Epithelial cell of proximal tubule (primary cell): ENCODE measurements at regions not wholly inside any gene's neighbourhood (a gene's known extent, or its start where the extent isn't known, plus 50 kb on each side); places are given as distances from the start of the nearest gene placed in this dataset.

Experiments used
- DNase-seq: peaks from one replicate; pipeline ENCODE4 v3.0.0-alpha.2; 2011; ENCODE audit warnings: low read depth
- H3K4me3 ChIP-seq: 2 replicates; pipeline ENCODE4 v1.5.1; 2011; ENCODE audit warnings: low read depth, mild to moderate bottlenecking, low read length
- CTCF ChIP-seq: conservative IDR thresholded peaks from 2 replicates; pipeline ENCODE4 v1.5.1; 2012; ENCODE audit warnings: low read depth, mild to moderate bottlenecking, low read length

- TF ChIP-seq CTCF: no peak
- H3K4me3 ChIP-seq: no peak overlapping the region
- DNase-seq: no peak
These were observed 663.6 kb upstream of the NRXN1 start for GRCh38 chr2:51695531-51695930.

DNA sequence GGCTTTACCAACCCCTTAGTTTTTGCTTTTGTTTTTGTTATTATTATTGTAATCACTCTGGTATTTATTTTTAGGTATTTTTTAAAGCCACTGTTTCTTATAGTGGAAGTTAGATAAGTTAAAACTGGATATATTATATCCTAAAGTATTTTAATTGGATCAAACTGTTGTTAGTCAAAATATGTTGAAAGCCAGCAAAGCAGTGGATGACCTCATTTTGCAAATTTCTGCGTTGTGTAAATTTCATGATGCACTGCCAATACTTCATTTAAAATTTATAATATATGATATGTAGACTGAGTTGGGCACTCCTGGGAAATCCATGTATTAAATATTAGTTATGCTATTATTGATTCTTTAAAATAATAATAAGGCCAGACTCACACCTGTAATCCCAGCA lies 661.7 kb upstream of the NRXN1 start:
- H3K4me3 ChIP-seq: no peak overlapping the region
- DNase-seq: no peak
- no peak for TF ChIP-seq CTCF

DNA sequence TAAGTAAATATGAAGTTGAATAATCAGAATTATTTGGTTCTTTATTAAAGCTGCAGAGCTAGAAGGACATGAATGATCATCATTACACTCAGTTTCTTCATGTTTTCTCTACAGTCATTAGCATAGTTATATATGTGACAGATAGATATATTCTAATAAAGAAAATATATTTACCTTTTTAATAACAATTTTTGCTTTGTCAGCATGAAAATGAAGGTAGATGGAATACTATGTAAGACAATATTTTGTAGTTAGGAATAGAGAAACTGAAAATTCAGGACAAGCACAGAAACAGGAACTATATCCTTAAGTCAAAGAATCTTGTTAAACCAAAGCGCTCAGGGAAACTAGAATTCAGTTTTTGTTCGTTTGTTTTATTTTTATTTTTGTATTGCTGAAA lies 649.9 kb upstream of the NRXN1 start:
- no peak for TF ChIP-seq CTCF
- DNase-seq: no peak
- H3K4me3 ChIP-seq: no peak overlapping the region

DNA sequence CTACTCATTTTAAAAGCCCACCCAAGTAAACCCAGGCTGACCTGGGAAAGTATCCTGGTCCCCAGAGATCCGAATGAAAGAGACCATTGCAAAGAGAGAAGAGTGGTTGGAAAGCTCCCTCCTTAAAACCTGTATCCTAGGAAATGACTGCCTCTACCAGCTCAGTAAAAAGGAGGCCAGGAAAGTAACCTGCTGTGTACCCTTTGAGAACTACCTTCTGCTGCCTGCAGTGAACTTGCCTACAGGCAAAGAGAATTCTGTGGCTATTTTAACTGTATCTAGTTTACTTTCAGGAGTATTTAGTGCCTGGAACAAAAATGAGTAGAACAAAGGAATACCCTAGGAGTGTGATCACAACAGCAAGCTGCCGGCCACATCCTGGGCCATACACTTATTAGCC lies 641.7 kb upstream of the NRXN1 start:
- H3K4me3 ChIP-seq: no peak overlapping the region
- no peak for TF ChIP-seq CTCF
- no peak for DNase-seq

DNA sequence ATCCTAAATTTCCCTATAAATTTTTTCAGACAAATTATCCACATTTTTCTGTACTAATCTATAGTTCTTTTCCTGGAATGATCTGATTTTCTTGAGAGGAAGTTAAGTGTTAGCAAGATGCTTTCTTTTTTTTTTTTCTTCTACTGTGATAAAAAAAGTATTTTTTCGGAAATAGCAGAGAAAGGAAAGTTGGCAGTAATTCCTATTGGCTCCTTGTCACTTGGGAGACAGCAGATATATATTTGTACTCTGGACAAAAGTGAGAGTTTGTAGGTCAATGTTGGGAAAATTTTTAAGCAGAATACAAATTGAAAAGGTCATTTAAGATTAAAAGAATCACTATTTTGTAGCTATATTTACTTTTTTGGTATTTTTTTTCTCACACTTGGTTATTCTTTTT lies 635.7 kb upstream of the NRXN1 start:
- H3K4me3 ChIP-seq: no peak overlapping the region
- TF ChIP-seq CTCF: no peak

GRCh38 chr2:51662187-51662586 lies 630.3 kb upstream of the NRXN1 start:
- no peak overlapping the region for H3K4me3 ChIP-seq
- DNase-seq: no peak
- TF ChIP-seq CTCF: no peak

More for the DNA sequence above, 635.7 kb upstream of the NRXN1 start:
- DNase-seq: no peak

DNA sequence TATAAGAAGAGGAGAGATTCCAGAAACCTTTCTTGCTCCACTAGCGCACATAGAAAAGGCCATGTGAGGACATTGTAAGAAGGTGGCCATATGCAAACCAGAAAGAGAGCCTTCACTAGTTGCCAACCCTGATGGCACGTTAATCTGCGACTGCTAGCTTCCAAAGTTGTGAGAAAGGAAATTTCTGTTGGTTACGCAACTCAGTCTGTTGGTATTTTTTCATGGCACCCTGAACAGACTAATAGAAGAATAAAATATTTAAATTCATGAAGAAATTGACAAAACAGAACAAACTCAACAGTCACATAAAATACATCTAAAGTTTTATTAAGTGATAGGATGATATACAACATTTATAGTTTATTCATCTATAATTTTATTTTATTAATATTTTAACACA lies 625.9 kb upstream of the NRXN1 start:
- no peak overlapping the region for H3K4me3 ChIP-seq
- TF ChIP-seq CTCF: no peak
- DNase-seq: no peak
